ENCODE measurements at regions not wholly inside any gene's neighbourhood (a gene's known extent, or its start where the extent isn't known, plus 50 kb on each side); places are given as distances from the start of the nearest gene placed in this dataset.

- no peak overlapping the region for H3K4me3 ChIP-seq (ENCODE audit: low read depth, low read length)
- no peak for DNase-seq (ENCODE audit: low read depth)
- TF ChIP-seq CTCF (IDR thresholded peaks at IDR 0.05; ENCODE audit: insufficient read depth, low read depth, low read length): no peak
These were observed 112.0 kb downstream of the SHANK2 start for GRCh38 chr11:71140206-71140919.

GRCh38 chr11:71139516-71140205, 112.7 kb downstream of the SHANK2 start:
- no peak for TF ChIP-seq CTCF (IDR thresholded peaks at IDR 0.05; ENCODE audit: insufficient read depth, low read depth, low read length)
- H3K4me3 ChIP-seq (ENCODE audit: low read depth, low read length): no peak overlapping the region
- peak; percentile 19 for DNase-seq (ENCODE audit: low read depth)

DNA sequence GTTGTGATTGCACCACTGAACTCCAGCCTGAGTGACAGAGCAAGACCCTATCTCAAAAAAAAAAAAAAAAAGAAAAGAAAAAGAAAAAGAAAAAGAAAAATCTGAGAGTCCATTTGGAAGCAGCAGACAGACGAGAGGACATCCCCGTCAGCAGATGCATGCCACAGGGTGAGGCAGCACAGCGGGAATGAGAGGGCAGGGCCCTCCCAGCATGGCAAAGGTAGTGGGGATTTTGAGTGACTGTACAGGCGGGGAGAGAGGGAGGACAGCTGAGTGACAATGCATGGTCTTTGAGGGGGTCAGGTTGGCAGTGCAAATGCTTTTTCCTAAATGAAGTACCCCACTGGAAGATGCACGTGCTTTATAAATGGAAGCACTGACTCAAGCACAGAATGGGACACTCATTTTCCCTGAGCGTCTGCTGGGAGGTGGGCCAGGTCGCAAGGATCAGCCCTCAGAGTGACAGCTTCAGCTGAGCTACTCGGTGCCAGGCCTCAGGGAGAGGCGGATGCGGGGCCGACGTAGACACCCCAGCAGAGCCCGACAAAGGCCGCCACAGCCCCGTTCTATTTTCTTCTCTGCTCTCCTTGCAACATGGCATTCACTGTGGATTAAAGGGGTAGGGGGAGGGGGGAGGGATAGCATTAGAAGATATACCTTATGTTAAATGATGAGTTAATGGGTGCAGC, 113.5 kb downstream of the SHANK2 start:
- no peak for TF ChIP-seq CTCF (IDR thresholded peaks at IDR 0.05; ENCODE audit: insufficient read depth, low read depth, low read length)
- DNase-seq (ENCODE audit: low read depth): no peak
- H3K4me3 ChIP-seq (ENCODE audit: low read depth, low read length): no peak overlapping the region

DNA sequence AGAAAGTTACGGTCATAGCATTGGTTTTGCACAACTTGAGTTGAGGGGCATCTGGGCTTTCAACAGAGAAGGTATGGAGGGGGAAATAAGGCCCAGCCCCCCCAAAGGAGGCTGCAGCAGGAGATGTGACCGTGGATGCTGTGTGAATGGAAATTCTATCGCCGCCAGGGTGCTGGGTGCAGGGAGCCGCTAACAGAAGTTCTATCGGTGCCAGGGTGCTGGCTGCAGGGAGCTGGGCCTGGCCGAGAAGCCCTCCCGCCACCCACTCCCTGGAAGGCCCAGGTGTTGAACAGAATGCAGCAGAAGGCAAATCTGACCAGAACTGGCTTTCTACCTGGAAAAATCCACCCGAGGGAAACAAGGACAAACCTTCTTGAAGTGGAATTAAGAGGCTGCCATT, 115.0 kb downstream of the SHANK2 start:
- no peak for TF ChIP-seq CTCF (IDR thresholded peaks at IDR 0.05; ENCODE audit: insufficient read depth, low read depth, low read length)
- no peak for DNase-seq (ENCODE audit: low read depth)
- no peak overlapping the region for H3K4me3 ChIP-seq (ENCODE audit: low read depth, low read length)

DNA sequence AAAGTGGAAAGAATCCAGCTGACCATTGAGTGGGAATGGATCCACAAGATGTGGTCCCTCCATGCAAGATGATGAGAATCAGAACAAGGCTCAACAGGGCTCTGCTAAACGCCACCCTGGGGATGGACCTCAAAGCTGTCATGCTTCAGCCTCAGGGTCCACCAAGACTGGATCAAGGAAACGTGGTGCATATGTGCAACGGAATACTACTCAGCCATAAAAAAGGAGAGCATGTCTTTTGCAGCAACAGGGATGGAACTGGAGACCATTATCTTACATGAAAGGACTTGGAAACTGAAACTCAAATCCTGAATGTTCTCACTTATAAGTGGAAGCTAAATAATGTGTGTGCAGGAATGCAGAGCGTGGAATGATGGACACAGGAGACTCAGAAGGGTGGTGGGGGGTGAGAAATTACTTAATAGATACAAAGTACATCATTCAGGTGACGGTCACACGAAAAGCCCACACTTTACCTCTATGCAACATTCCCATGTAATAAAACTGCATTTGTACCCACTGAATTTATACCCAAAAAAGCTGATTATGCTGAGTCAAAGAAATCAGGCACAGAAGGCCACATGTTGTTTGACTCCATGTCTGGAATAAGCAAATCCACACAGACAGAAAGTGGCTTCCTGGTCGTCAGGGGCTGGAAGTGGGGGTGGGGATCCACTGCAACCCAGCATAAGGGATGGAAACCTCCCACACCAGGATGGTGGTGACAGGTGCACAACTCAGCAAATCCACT, 116.1 kb downstream of the SHANK2 start:
- no peak for DNase-seq (ENCODE audit: low read depth)
- no peak overlapping the region for H3K4me3 ChIP-seq (ENCODE audit: low read depth, low read length)
- no peak for TF ChIP-seq CTCF (IDR thresholded peaks at IDR 0.05; ENCODE audit: insufficient read depth, low read depth, low read length)

- H3K4me3 ChIP-seq (ENCODE audit: low read depth, low read length): no peak overlapping the region
- no peak for DNase-seq (ENCODE audit: low read depth)
- TF ChIP-seq CTCF (IDR thresholded peaks at IDR 0.05; ENCODE audit: insufficient read depth, low read depth, low read length): no peak
These were observed 117.3 kb downstream of the SHANK2 start for GRCh38 chr11:71135112-71135511.

All from fibroblast of villous mesenchyme (primary cell).